OCI-LY7 (cell line): ENCODE measurements at regions not wholly inside any gene's neighbourhood (a gene's known extent, or its start where the extent isn't known, plus 50 kb on each side); places are given as distances from the start of the nearest gene placed in this dataset.
A peak's percentile ranks its signal among the peaks of the same experiment; 100 is the strongest.

ENCODE experiments used
- BruUV-seq: library from RNA; stranded (reverse); fragments of 400-500 nt; replicated peaks from 2 replicates; lab custom pipeline; 2021; lab: Mats Ljungman, UMichigan
- CTCF ChIA-PET: fragments of 300-600 bp; sonication (Branson Sonifier 250); formaldehyde crosslinking; loops from one replicate; lab custom pipeline; 2022; ENCODE audit warnings: antibody characterized with exemption; ENCODE audit not compliant: unreplicated experiment; lab: Charles Lee
- POLR2A ChIA-PET: fragments of 300-600 bp; sonication (Branson Sonifier 250); formaldehyde crosslinking; loops from one replicate; lab custom pipeline; 2022; ENCODE audit warnings: antibody characterized with exemption; lab: Charles Lee
- DNase-seq: peaks from one replicate; pipeline ENCODE4 v3.0.0-alpha.2; 2015; ENCODE audit warnings: low spot score
- H2AFZ ChIP-seq: fragments of 200-600 bp; sonication (generic), shearing (Covaris generic); 2 replicates; pipeline ENCODE4 v1.6.1; 2014; ENCODE audit warnings: mild to moderate bottlenecking, antibody characterized with exemption, low read length, moderate library complexity
- H3K27ac ChIP-seq: fragments of 200-600 bp; sonication (generic); 2 replicates; pipeline ENCODE4 v1.5.1; 2014; ENCODE audit warnings: mixed run types, low read depth, mild to moderate bottlenecking, moderate library complexity, low read length, inconsistent platforms; ENCODE audit not compliant: poor library complexity, severe bottlenecking
- H3K36me3 ChIP-seq: fragments of 200-600 bp; sonication (generic); 2 replicates; pipeline ENCODE4 v1.6.1; 2014; ENCODE audit warnings: mild to moderate bottlenecking, antibody characterized with exemption, low read length, moderate library complexity, mixed read lengths; ENCODE audit not compliant: insufficient read depth
- H3K4me1 ChIP-seq: fragments of 200-600 bp; sonication (generic); 2 replicates; pipeline ENCODE4 v1.5.1; 2014; ENCODE audit warnings: mild to moderate bottlenecking, low read length; ENCODE audit not compliant: insufficient read depth, poor library complexity, severe bottlenecking
- H3K4me2 ChIP-seq: fragments of 200-600 bp; sonication (generic); 2 replicates; pipeline ENCODE4 v1.6.1; 2014; ENCODE audit warnings: mild to moderate bottlenecking, low read length
- H3K4me3 ChIP-seq: fragments of 200-600 bp; sonication (generic); 2 replicates; pipeline ENCODE4 v1.5.1; 2014; ENCODE audit warnings: mild to moderate bottlenecking, low read depth, low read length; ENCODE audit not compliant: poor library complexity, severe bottlenecking
- H3K79me2 ChIP-seq: fragments of 200-600 bp; sonication (generic); 2 replicates; pipeline ENCODE4 v1.6.1; 2016; ENCODE audit warnings: low read depth, mild to moderate bottlenecking, low read length, moderate library complexity, mixed read lengths; ENCODE audit not compliant: insufficient read depth
- H3K9me2 ChIP-seq: fragments of 200-600 bp; sonication (generic); 2 replicates; pipeline ENCODE4 v1.6.1; 2016; ENCODE audit warnings: mild to moderate bottlenecking, low read length, mixed read lengths; ENCODE audit not compliant: insufficient read depth
- H3K9me3 ChIP-seq: fragments of 200-600 bp; sonication (generic); 2 replicates; pipeline ENCODE4 v1.6.1; 2014; ENCODE audit warnings: mild to moderate bottlenecking, mixed run types, low read length, mixed read lengths
- H4K20me1 ChIP-seq: fragments of 200-600 bp; sonication (generic); 2 replicates; pipeline ENCODE4 v1.6.1; 2014; ENCODE audit warnings: mild to moderate bottlenecking, antibody characterized with exemption, low read length, moderate library complexity, mixed read lengths; ENCODE audit not compliant: insufficient read depth
- CTCF ChIP-seq: fragments of 200-600 bp; sonication (generic); conservative IDR thresholded peaks from 2 replicates; pipeline ENCODE4 v1.5.1; 2014; ENCODE audit warnings: mild to moderate bottlenecking, antibody characterized with exemption, low read length, moderate library complexity, mixed read lengths
- EZH2phosphoT487 ChIP-seq: fragments of 200-600 bp; sonication (generic); IDR thresholded peaks from 2 replicates; pipeline ENCODE4 v1.6.1; 2018; ENCODE audit warnings: low read depth, borderline replicate concordance, mild to moderate bottlenecking, mixed run types, antibody characterized with exemption, low read length, moderate library complexity, mixed read lengths
- intact Hi-C: fragments of 100-400 bp; cut with micrococcal nuclease; formaldehyde crosslinking; loops from one replicate; pipeline ENCODE4 v1.10.0; 2022; ENCODE audit not compliant: unreplicated experiment

GRCh38 chr2:239498981-239499634 is 98.3 kb upstream of the HDAC4 start:
- CTCF ChIA-PET = no interaction called here

GRCh38 chr2:239498576-239498975 is 97.8 kb upstream of the HDAC4 start:
- H3K4me3 ChIP-seq = no peak overlapping the region
- no peaks in the 10 kb centered on the region for H3K79me2 ChIP-seq
- no TSS peak for BruUV-seq
- CTCF ChIA-PET = no interaction called here
- no peak for DNase-seq
- H4K20me1 ChIP-seq = no peaks in the 10 kb centered on the region
- no peak for TF ChIP-seq CTCF
- no peak for TF ChIP-seq EZH2phosphoT487
- POLR2A ChIA-PET = no interaction called here
- H3K9me2 ChIP-seq = no peaks in the 10 kb centered on the region
- H3K36me3 ChIP-seq = no peaks in the 10 kb centered on the region
- H3K9me3 ChIP-seq = no peaks in the 10 kb centered on the region
- intact Hi-C loops = no loop called here
- H3K4me1 ChIP-seq = no peaks in the 10 kb centered on the region
- H3K4me2 ChIP-seq = no peak overlapping the region
- H3K27ac ChIP-seq = no peak overlapping the region
- H2AFZ ChIP-seq = no peak overlapping the region

More at GRCh38 chr2:239498981-239499634, 98.3 kb upstream of the HDAC4 start:
- Histone ChIP-seq H2AFZ (no peak overlapping the region), H3K36me3 (no peaks in the 10 kb centered on the region), H3K79me2 (no peaks in the 10 kb centered on the region), H3K4me2 (no peak overlapping the region), H3K9me2 (no peaks in the 10 kb centered on the region), H3K9me3 (no peaks in the 10 kb centered on the region), H3K4me1 (no peaks in the 10 kb centered on the region), H3K4me3 (no peak overlapping the region), H3K27ac (no peak overlapping the region), H4K20me1 (no peaks in the 10 kb centered on the region)
- no peak for DNase-seq
- TF ChIP-seq CTCF (no peak), EZH2phosphoT487 (no peak)
- BruUV-seq = no TSS peak
- POLR2A ChIA-PET = no interaction called here
- intact Hi-C loops = no loop called here

GRCh38 chr2:239496700-239497099 is 95.9 kb upstream of the HDAC4 start:
- Histone ChIP-seq H3K27ac (no peak overlapping the region), H3K79me2 (no peaks in the 10 kb centered on the region), H3K36me3 (no peaks in the 10 kb centered on the region), H3K4me2 (no peak overlapping the region), H4K20me1 (no peaks in the 10 kb centered on the region), H2AFZ (no peak overlapping the region), H3K9me2 (no peaks in the 10 kb centered on the region), H3K4me3 (no peak overlapping the region), H3K9me3 (no peaks in the 10 kb centered on the region), H3K4me1 (no peaks in the 10 kb centered on the region)
- TF ChIP-seq EZH2phosphoT487 (no peak), CTCF (no peak)
- BruUV-seq = no TSS peak
- intact Hi-C loops = no loop called here
- DNase-seq = peak; percentile 28
- ChIA-PET CTCF (no interaction called here), POLR2A (interaction anchor here (0.9 kb wide), 1 partner anchor 41 kb away, joined by 4 read pairs; no protein-coding TSS in a partner anchor)
